Type B pancreatic cell (in vitro differentiated cells): ENCODE measurements at regions not wholly inside any gene's neighbourhood (a gene's known extent, or its start where the extent isn't known, plus 50 kb on each side); places are given as distances from the start of the nearest gene placed in this dataset.
"Not testable (repeated sequence)": the region's sequence is repeated elsewhere in the genome, so short reads cannot be mapped to it uniquely, and the experiment has no call there.

Source experiments
- DNase-seq: peaks from one replicate; pipeline ENCODE4 v3.0.0; 2021; ENCODE audit warnings: mixed read lengths; ENCODE audit not compliant: unreplicated experiment; ENCODE audit errors: extremely low spot score
- H3K27ac Mint-ChIP-seq: 2 replicates; pipeline ENCODE4 v1.8.0; 2021; ENCODE audit warnings: mild to moderate bottlenecking, mixed read lengths
- H3K27me3 Mint-ChIP-seq: 2 replicates; pipeline ENCODE4 v1.8.0; 2021; ENCODE audit warnings: mixed read lengths
- H3K36me3 Mint-ChIP-seq: 2 replicates; pipeline ENCODE4 v1.8.0; 2021; ENCODE audit warnings: mixed read lengths
- H3K4me1 Mint-ChIP-seq: one replicate; pipeline ENCODE4 v1.8.0; 2021; ENCODE audit warnings: mixed read lengths; ENCODE audit not compliant: unreplicated experiment
- H3K4me3 Mint-ChIP-seq: 2 replicates; pipeline ENCODE4 v1.8.0; 2021; ENCODE audit warnings: mild to moderate bottlenecking, mixed read lengths
- H3K9me3 Mint-ChIP-seq: 2 replicates; pipeline ENCODE4 v1.8.0; 2021; ENCODE audit warnings: mixed read lengths

- not testable (repeated sequence) for H3K27ac Mint-ChIP-seq, H3K27me3 Mint-ChIP-seq
Measured at GRCh38 chr5:34258598-34258997, 215.6 kb upstream of the C1QTNF3 start.

DNA sequence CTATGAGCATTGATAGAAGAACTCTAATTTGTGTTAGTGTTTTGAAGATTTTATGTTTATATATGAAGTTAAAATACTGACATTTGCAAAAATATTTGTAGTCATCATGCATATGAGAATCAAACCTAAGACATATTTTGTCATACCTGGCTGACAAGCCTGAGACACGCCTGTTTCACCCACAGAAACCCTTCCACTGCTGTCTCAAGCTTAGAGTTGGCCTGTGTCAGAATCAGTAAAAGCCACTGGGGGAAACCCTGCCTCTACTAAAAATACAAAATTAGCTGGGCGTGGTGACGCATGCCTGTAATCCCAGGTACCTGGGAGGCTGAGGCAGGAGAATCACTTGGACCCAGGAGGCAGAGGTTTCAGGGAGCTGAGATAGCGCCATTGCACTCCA, 218.0 kb upstream of the C1QTNF3 start:
- H3K9me3 Mint-ChIP-seq, DNase-seq, H3K4me1 Mint-ChIP-seq, H3K27me3 Mint-ChIP-seq, H3K4me3 Mint-ChIP-seq, H3K36me3 Mint-ChIP-seq, H3K27ac Mint-ChIP-seq: not testable (repeated sequence)

More at GRCh38 chr5:34258598-34258997, 215.6 kb upstream of the C1QTNF3 start:
- not testable (repeated sequence) for H3K4me3 Mint-ChIP-seq, H3K4me1 Mint-ChIP-seq, DNase-seq, H3K36me3 Mint-ChIP-seq, H3K9me3 Mint-ChIP-seq

- H3K27me3 Mint-ChIP-seq, DNase-seq, H3K27ac Mint-ChIP-seq, H3K4me1 Mint-ChIP-seq, H3K36me3 Mint-ChIP-seq, H3K4me3 Mint-ChIP-seq, H3K9me3 Mint-ChIP-seq: not testable (repeated sequence)
Measured at GRCh38 chr5:34266151-34266550, 223.1 kb upstream of the C1QTNF3 start.

GRCh38 chr5:34296759-34297158, 253.7 kb upstream of the C1QTNF3 start:
- not testable (repeated sequence) for DNase-seq, H3K27me3 Mint-ChIP-seq, H3K27ac Mint-ChIP-seq, H3K4me3 Mint-ChIP-seq, H3K36me3 Mint-ChIP-seq, H3K9me3 Mint-ChIP-seq, H3K4me1 Mint-ChIP-seq

DNA sequence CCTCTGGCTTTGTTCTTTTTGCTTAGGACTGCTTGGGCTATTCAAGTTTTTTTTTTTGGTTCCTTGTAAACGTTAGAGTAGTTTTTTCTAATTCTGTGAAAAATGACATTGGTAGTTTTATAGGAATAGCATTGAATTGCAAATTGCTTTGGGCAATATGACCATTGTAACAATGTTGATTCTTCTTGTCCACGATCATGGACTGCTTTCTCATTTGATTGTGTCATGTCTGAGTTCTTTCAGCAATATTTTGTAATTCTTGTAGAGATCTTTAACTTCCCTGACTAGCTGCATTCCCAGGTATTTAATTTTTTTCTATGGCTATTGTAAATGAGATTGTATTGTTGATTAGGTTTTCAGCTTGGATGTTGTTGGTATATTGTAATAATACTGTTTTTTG, 286.2 kb upstream of the C1QTNF3 start:
- H3K9me3 Mint-ChIP-seq, DNase-seq, H3K4me1 Mint-ChIP-seq, H3K4me3 Mint-ChIP-seq, H3K36me3 Mint-ChIP-seq, H3K27me3 Mint-ChIP-seq, H3K27ac Mint-ChIP-seq: not testable (repeated sequence)

DNA sequence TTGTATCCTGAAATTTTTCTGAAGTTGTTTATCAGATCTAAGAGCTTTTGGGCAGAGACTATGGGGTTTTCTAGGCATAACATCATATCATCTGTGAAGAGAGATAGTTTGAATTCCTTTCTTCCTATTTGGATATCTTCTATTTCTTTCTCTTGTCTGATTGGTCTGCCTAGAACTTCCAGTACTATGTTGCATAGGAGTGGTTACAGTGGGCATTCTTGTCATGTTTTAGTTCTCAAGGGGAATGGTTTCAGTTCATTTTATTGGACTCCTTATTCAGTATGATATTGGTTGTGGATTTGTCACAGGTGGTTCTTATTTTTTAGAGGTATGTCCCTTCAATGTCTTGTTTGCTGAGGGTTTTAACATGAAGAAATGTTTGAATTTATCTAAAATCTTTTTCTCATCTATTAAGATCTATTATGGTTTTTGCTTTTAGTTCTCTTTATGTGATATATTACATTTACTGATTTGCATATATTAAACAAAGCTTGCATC, 286.6 kb upstream of the C1QTNF3 start:
- not testable (repeated sequence) for H3K27me3 Mint-ChIP-seq, H3K4me3 Mint-ChIP-seq, H3K36me3 Mint-ChIP-seq, H3K9me3 Mint-ChIP-seq, DNase-seq, H3K27ac Mint-ChIP-seq, H3K4me1 Mint-ChIP-seq

DNA sequence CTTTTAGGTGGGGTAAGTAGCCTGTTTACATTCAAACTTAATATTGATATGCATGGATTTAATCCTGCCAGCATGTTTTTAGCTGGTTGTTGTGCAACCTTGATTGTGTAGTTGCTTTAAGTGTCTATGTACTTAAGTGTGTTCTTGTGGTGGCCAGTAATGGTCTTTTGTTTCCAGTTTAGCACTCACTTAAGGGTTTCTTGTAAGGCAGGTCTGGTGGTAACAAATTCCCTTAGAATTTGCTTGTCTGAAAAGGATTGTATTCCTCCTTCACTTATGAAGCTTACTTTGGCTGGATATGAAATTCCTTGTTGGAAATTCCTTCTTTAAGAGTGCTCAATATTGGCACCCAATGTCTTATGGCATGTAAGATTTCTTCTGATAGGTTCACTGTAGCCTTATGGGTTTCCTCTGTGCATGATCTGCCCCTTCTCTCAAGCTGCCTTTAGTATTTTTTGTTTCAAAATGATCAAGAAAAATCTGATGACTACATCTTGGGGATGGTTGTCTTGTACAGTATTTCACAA, 289.0 kb upstream of the C1QTNF3 start:
- H3K4me1 Mint-ChIP-seq, H3K27me3 Mint-ChIP-seq, H3K4me3 Mint-ChIP-seq, H3K9me3 Mint-ChIP-seq, H3K27ac Mint-ChIP-seq, H3K36me3 Mint-ChIP-seq, DNase-seq: not testable (repeated sequence)

DNA sequence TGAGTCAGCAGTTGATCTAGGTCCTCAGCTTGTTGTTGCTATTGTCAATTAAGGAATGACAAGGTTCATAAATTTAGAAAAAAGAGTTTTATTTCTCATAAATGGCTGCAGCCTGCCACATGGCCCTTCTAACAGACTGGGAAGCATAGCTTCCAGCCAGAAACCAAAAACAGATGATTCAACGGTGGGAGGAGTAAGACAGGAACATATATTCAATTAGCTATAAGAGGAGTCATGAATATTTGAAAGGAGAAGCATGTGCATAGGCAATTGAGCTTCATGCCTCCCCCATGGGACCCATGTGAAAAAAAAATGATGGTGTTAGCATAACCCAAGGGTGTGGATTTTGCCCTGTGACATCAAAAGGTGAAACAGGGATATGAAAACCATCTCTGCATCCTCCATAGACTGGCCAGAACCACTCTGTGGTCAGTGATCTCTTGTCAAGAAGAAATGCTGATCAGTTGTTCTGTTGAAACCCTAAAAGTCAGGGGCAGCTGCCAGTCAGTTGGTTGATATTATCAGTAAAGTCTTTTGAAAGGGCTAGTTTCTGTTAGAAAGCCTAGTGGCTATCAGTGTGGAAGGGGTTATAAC, 296.5 kb upstream of the C1QTNF3 start:
- DNase-seq, H3K27ac Mint-ChIP-seq, H3K9me3 Mint-ChIP-seq, H3K4me1 Mint-ChIP-seq, H3K4me3 Mint-ChIP-seq, H3K36me3 Mint-ChIP-seq, H3K27me3 Mint-ChIP-seq: not testable (repeated sequence)

DNA sequence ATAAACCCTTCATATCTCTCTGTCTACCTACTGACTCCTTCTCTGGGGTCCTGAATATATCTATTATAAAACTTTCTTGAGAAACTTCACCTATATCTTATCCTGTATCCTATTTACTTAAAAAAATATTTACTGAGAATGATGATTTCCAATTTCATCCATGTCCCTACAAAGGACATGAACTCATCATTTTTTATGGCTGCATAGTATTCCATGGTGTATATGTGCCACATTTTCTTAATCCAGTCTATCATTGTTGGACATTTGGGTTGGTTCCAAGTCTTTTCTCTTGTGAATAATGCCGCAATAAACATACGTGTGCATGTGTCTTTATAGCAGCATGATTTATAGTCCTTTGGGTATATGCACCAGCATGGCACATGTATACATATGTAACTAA, 301.7 kb upstream of the RAI14 start:
- not testable (repeated sequence) for H3K4me3 Mint-ChIP-seq, H3K9me3 Mint-ChIP-seq, H3K27ac Mint-ChIP-seq, DNase-seq, H3K27me3 Mint-ChIP-seq, H3K36me3 Mint-ChIP-seq, H3K4me1 Mint-ChIP-seq

DNA sequence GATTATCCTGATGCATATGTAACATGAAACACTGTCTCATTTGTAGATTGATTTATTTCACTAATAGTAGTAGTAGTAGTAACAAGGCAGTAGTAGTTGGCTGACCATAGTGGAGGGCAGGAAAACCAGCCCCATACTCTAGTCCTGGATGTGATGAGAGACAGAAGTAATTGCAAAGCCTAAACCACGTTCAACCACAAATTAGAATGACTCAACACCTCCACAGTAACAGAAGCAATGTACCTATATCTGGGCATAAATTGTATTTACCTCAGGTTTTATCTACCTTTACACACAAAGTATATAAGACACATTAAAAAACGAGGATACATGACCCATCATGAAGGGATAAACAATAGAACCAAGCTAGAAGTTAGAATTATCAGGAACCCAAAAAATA, 284.7 kb upstream of the RAI14 start:
- H3K36me3 Mint-ChIP-seq, H3K4me3 Mint-ChIP-seq, H3K27ac Mint-ChIP-seq, DNase-seq, H3K27me3 Mint-ChIP-seq, H3K4me1 Mint-ChIP-seq, H3K9me3 Mint-ChIP-seq: not testable (repeated sequence)

DNA sequence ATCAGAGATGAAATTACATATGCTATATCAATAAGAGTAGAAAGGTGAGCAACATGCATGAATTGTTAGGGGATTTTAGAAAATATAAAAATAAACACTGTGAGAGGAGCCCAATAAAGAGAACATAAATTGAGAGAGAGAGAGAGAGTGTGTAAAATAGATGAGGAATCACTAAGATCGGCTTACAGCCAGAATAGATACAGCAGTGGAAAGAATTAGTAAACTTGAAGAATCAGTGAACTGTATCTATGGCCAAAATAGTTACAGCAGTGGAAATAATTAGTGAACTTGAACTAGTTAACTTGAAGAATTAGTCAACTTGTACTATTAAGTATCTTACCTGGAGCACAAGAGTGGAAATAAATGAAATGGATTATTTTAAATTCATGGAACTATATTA, 284.3 kb upstream of the RAI14 start:
- not testable (repeated sequence) for H3K27me3 Mint-ChIP-seq, H3K36me3 Mint-ChIP-seq

GRCh38 chr5:34372739-34373138, 283.4 kb upstream of the RAI14 start:
- H3K27ac Mint-ChIP-seq, H3K4me3 Mint-ChIP-seq, H3K27me3 Mint-ChIP-seq, DNase-seq, H3K4me1 Mint-ChIP-seq, H3K9me3 Mint-ChIP-seq, H3K36me3 Mint-ChIP-seq: not testable (repeated sequence)

More for the DNA sequence above, 284.3 kb upstream of the RAI14 start:
- H3K4me3 Mint-ChIP-seq, DNase-seq, H3K4me1 Mint-ChIP-seq, H3K27ac Mint-ChIP-seq, H3K9me3 Mint-ChIP-seq: not testable (repeated sequence)

GRCh38 chr5:34377651-34378050, 278.5 kb upstream of the RAI14 start:
- H3K4me1 Mint-ChIP-seq: not testable (repeated sequence)

DNA sequence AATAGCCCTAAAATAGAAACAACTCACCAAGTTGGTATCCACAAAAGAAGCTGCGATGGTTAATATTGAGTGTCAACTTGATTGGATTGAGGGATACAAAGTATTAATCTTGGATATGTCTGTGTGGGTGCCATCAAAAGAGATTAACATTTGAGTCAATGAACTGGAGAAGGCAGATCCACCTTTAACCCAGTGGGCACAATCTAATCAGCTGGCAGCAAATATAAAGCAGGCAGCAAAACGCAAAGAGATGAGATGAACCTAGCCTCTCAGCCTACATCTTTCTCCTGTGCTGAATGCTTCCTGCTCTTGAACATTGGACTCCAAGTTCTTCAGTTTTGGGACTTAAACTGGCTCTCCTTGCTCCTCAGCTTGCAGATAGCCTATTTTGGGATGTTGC, 277.6 kb upstream of the RAI14 start:
- H3K4me1 Mint-ChIP-seq, H3K27ac Mint-ChIP-seq, H3K4me3 Mint-ChIP-seq, DNase-seq, H3K36me3 Mint-ChIP-seq, H3K27me3 Mint-ChIP-seq, H3K9me3 Mint-ChIP-seq: not testable (repeated sequence)

More at GRCh38 chr5:34377651-34378050, 278.5 kb upstream of the RAI14 start:
- not testable (repeated sequence) for H3K9me3 Mint-ChIP-seq, H3K4me3 Mint-ChIP-seq, H3K27me3 Mint-ChIP-seq, DNase-seq, H3K36me3 Mint-ChIP-seq, H3K27ac Mint-ChIP-seq

GRCh38 chr5:34388754-34389153, 267.4 kb upstream of the RAI14 start:
- DNase-seq, H3K27ac Mint-ChIP-seq, H3K4me1 Mint-ChIP-seq, H3K4me3 Mint-ChIP-seq, H3K9me3 Mint-ChIP-seq, H3K27me3 Mint-ChIP-seq, H3K36me3 Mint-ChIP-seq: not testable (repeated sequence)
